Liver (tissue), 3 donors: ENCODE measurements at regions not wholly inside any gene's neighbourhood (a gene's known extent, or its start where the extent isn't known, plus 50 kb on each side); places are given as distances from the start of the nearest gene placed in this dataset.

Experiments used
- CTCF ChIP-seq: fragments of 150-350 bp; IDR thresholded peaks from 2 replicates; pipeline ENCODE4 v1.5.1; 2017; ENCODE audit warnings: improper control_type of control experiment, low read depth, low read length; ENCODE audit not compliant: missing input control
- JUND ChIP-seq, 2 donors: IDR thresholded peaks; 2 replicates each; pipeline ENCODE4 v1.6.1; 2016; ENCODE audit warnings: antibody characterized with exemption in 2 of 2
- donor health status: healthy.
- donor health status: healthy.

- TF ChIP-seq CTCF (no peak), JUND (IDR thresholded peaks at IDR 0.05) (no peak)
These were observed 125.1 kb downstream of the ESM1 start for GRCh38 chr5:54860321-54860720.
